GM12891 (cell line): ENCODE measurements at regions not wholly inside any gene's neighbourhood (a gene's known extent, or its start where the extent isn't known, plus 50 kb on each side); places are given as distances from the start of the nearest gene placed in this dataset.

Experiments
- DNase-seq: peaks from one replicate; pipeline ENCODE4 v3.0.0; 2011; ENCODE audit warnings: low spot score; ENCODE audit not compliant: insufficient read length
- FAIRE-seq: peaks from 2 replicates; lab custom pipeline; 2011; peaks lifted over from hg19 to GRCh38; lab: Jason Lieb, UNC
- PAX5 ChIP-seq: IDR thresholded peaks from 2 replicates; pipeline ENCODE4 v1.6.1; 2011; ENCODE audit warnings: low read length, moderate library complexity, mild to moderate bottlenecking; ENCODE audit not compliant: insufficient read depth, severe bottlenecking
- POLR2A ChIP-seq: IDR thresholded peaks from 2 replicates; pipeline ENCODE4 v1.6.1; 2011; ENCODE audit warnings: low read depth, low read length, control low read depth
- POLR2AphosphoS5 ChIP-seq: IDR thresholded peaks from 2 replicates; pipeline ENCODE4 v1.6.1; 2011; ENCODE audit warnings: low read depth, low read length, control low read depth
- POU2F2 ChIP-seq: IDR thresholded peaks from 2 replicates; pipeline ENCODE4 v1.6.1; 2011; ENCODE audit warnings: low read depth, mild to moderate bottlenecking, control low read depth, low read length, moderate library complexity
- SPI1 ChIP-seq: IDR thresholded peaks from 2 replicates; pipeline ENCODE4 v1.6.1; 2011; ENCODE audit warnings: low read depth, low read length, control low read depth
- TAF1 ChIP-seq: IDR thresholded peaks from 2 replicates; pipeline ENCODE4 v1.6.1; 2011; ENCODE audit warnings: low read depth, low read length, control low read depth

DNA sequence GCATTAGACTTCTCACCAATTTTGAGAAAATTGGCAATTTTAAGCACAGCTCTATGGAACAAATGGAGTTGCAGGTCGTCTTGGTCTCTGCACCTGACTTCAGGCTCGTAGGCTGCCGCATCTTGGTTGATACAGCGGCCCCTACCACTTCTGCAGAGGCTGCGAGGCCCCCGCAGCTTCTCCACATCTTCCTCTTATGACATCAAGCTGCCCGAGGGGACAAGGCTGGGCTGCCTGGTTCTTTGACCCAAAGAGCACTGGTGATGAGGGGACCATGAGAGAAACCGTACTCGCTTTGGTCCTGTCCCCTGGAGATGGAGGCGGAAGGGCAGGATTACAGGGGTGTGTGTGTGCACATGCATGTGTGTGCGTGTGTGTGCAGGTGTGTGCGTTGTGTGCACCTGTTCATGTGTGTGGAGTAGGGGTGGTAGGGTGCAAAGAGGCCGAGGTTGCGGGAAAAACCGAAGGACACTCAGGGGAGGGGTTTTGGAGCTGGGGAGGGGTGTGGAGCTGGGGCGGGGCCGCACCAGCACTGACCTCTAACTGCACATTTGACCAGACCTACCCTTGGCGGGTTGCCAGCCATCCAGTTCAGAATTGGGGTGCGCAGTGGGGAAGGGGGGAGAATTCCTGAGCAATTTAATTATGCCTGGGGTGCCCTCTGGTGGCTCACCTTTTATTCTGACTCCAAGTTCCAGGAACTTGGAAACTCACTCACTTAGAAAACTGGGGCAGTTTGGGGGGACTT, 65.1 kb upstream of the ARHGEF7 start:
- TF ChIP-seq PAX5 (no peak), POU2F2 (no peak), TAF1 (no peak), POLR2AphosphoS5 (no peak), SPI1 (no peak), POLR2A (no peak)
- FAIRE-seq (no peak), DNase-seq (no peak)

DNA sequence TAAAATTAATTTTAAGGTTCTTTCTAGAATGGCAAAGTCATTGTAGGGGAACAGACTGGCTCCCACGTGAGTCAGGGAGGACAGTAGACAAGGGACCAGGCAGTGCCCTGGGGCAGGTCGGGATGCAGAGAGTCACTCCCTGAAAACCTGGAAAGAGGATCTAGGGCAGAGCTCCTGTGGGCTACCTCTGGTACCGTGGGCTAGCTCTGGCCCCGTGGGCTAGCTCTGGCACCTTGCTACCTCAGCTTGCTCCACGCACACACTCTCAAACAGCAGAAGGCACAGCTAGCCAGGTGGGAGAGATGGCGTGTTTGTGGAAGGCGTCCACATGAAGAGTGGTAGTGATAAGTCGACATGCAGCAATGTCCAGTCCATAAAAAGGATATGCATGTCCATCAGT, 66.7 kb upstream of the ARHGEF7 start:
- DNase-seq, result no peak

GRCh38 chr13:111047326-111047725, 67.8 kb upstream of the ARHGEF7 start:
- FAIRE-seq (peak; percentile 54), DNase-seq (no peak)
- peak; percentile 86 for TF ChIP-seq SPI1
- TF ChIP-seq PAX5, result no peak
- no peak for TF ChIP-seq POLR2AphosphoS5
- TF ChIP-seq TAF1, result no peak
- 0 out of 2 replicates have a peak, but pooled peaks have one; percentile 20 for TF ChIP-seq POU2F2
- TF ChIP-seq POLR2A, result no peak

More for the DNA sequence above, 66.7 kb upstream of the ARHGEF7 start:
- no peak for TF ChIP-seq POLR2AphosphoS5
- TF ChIP-seq SPI1, result no peak
- no peak for TF ChIP-seq POLR2A
- TF ChIP-seq PAX5, result no peak
- TF ChIP-seq TAF1, result no peak
- TF ChIP-seq POU2F2, result no peak
- FAIRE-seq, result no peak

DNA sequence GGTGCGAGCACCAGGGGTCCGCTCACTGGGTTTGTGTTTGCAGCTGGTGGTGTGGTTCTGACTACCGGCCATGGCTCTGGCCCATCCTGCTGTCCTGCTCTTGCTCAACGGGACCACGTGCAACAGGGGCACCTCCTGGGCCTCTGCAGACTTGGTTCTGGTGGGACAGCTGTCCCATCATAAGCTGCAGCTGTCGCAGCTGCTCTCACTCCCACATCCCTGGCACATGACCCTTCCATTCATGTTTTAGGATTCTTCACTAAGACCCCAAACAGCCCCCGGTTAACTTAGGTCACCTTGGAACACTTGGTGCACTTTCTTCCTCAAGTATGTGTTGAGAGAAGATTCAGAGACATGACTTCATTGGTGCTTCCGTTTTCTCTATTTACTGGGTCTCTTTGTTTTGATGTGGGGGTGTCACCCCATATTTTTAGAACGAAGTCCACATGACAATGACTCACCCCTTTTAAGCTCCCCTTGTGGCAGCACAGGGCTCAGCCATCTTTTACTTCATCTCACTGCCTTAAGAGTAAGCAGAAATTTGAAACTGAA, 68.4 kb upstream of the ARHGEF7 start:
- DNase-seq (no peak), FAIRE-seq (peak; percentile 61)
- TF ChIP-seq TAF1, result no peak
- TF ChIP-seq POLR2AphosphoS5, result no peak
- TF ChIP-seq POU2F2, result no peak
- no peak for TF ChIP-seq POLR2A
- no peak for TF ChIP-seq PAX5
- TF ChIP-seq SPI1, result no peak

DNA sequence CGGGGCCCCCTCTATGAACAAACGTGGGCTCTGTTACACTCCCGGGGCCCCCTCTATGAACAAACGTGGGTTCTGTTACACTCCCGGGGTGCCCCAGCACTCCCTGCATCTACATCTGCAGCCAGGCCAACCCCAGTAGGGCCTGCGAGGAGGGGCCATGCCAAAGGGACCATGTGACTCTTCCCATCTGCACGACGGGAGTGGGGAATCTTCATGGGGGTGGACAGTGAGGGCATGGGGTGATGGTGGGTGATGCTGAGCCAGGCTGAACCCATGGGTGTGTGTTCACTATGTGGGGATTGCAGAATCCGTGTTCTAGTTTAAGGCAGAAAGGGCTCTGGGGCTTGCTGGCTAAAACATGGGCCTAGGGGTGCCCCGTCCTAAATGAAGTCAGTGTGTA, 69.9 kb upstream of the ARHGEF7 start:
- TF ChIP-seq TAF1 (no peak), POU2F2 (no peak), SPI1 (no peak), POLR2AphosphoS5 (no peak), POLR2A (no peak), PAX5 (no peak)
- FAIRE-seq, result no peak
- DNase-seq, result no peak

- TF ChIP-seq PAX5 (no peak), POLR2AphosphoS5 (no peak), TAF1 (no peak)
- FAIRE-seq (peak; percentile 94), DNase-seq (no peak)
Measured at GRCh38 chr13:111044087-111044830, 70.9 kb upstream of the ARHGEF7 start.

GRCh38 chr13:111043575-111043982, 71.5 kb upstream of the ARHGEF7 start:
- FAIRE-seq (no peak), DNase-seq (no peak)
- TF ChIP-seq POU2F2 (no peak), POLR2A (no peak), POLR2AphosphoS5 (no peak), TAF1 (no peak), SPI1 (no peak), PAX5 (no peak)

DNA sequence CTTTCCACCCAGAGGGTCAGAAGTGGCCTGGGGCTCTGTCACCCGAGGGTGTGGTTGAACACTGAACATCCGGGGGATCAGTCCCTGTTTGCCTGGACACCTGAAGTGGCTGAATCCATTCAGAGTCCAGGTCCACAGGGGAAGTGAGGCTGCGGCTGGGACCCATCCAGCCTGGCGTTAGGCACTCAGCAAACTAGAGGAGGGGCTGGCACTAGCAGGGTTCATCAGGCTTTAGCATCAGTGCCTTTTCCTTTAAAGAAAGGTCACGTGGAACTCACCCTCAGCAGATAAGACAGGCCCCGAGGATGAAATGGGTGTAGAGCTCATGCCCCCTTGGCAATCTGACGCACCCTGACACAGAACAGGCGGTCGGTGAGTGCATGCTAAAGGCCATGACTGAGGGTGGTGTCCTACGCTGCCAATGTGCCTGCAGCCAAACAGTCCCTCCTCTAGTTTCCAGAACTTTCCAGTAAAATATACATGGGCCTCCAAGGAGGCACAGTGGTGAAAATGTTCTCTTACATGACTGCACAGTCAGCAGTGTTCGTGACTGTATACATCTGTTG, 72.4 kb upstream of the ARHGEF7 start:
- FAIRE-seq (no peak), DNase-seq (no peak)
- TF ChIP-seq PAX5 (no peak), SPI1 (no peak), POLR2AphosphoS5 (no peak), TAF1 (no peak), POU2F2 (no peak), POLR2A (no peak)

DNA sequence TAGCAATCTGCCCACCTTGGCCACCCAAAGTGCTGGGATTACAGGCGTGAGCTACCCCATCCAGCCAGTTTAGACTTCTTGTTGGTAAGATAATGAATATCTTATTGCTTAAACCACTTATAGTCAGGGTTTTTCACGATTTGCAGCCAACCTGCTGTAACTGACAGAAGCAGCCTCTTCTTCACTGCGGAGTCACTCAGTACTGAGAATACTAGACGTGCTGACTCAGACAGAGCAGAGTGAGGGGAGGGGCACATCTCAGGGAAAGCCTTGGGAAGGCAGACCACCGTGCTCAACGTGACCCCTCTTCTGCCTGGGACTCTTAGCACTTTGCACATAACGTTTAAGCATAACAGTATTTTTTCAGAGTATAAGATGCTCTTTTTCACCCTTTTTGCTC, 74.3 kb upstream of the ARHGEF7 start:
- DNase-seq, result no peak
- no peak for FAIRE-seq
- TF ChIP-seq POU2F2 (no peak), POLR2AphosphoS5 (no peak), TAF1 (no peak), SPI1 (no peak), POLR2A (no peak), PAX5 (no peak)
